ENCODE measurements at regions not wholly inside any gene's neighbourhood (a gene's known extent, or its start where the extent isn't known, plus 50 kb on each side); places are given as distances from the start of the nearest gene placed in this dataset.

- no peak for TF ChIP-seq FOXM1 (IDR thresholded peaks at IDR 0.05; ENCODE audit: borderline replicate concordance)
- no peak for TF ChIP-seq NFRKB (IDR thresholded peaks at IDR 0.05)
- no peak for TF ChIP-seq TARDBP (IDR thresholded peaks at IDR 0.05)
- TF ChIP-seq HDGF (IDR thresholded peaks at IDR 0.05; ENCODE audit: borderline replicate concordance) = no peak
- TF ChIP-seq SP1 (IDR thresholded peaks at IDR 0.05) = no peak
- TF ChIP-seq SUZ12 (IDR thresholded peaks at IDR 0.05) = no peak
- no peak for TF ChIP-seq PKNOX1 (IDR thresholded peaks at IDR 0.05)
- no peak for TF ChIP-seq L3MBTL2 (conservative IDR thresholded peaks at IDR 0.05)
- no peak for TF ChIP-seq ELF4 (IDR thresholded peaks at IDR 0.05)
- TF ChIP-seq LEF1 (IDR thresholded peaks at IDR 0.05; ENCODE audit: borderline replicate concordance) = no peak
- TF ChIP-seq FOXA1 (IDR thresholded peaks at IDR 0.05) = no peak
- TF ChIP-seq BHLHE40 (IDR thresholded peaks at IDR 0.05; ENCODE audit: borderline replicate concordance) = no peak
- TF ChIP-seq ZNF384 (IDR thresholded peaks at IDR 0.05) = no peak
- no peak for TF ChIP-seq FOXK2 (IDR thresholded peaks at IDR 0.05)
- no peak for DNase-seq (ENCODE audit: extremely low spot score)
- CTCF ChIA-PET = no interaction called here
- POLR2A ChIA-PET = no interaction called here
Observed at GRCh38 chr5:6869677-6870076, 156.4 kb downstream of the TENT4A start.

- ChIA-PET CTCF (no interaction called here), POLR2A (no interaction called here)
- DNase-seq (ENCODE audit: extremely low spot score) = no peak
- TF ChIP-seq ELF4 (IDR thresholded peaks at IDR 0.05) = no peak
- no peak for TF ChIP-seq TARDBP (IDR thresholded peaks at IDR 0.05)
- no peak for TF ChIP-seq L3MBTL2 (conservative IDR thresholded peaks at IDR 0.05)
- no peak for TF ChIP-seq BHLHE40 (IDR thresholded peaks at IDR 0.05; ENCODE audit: borderline replicate concordance)
Observed at GRCh38 chr5:6872441-6873160, 159.4 kb downstream of the TENT4A start.

- TF ChIP-seq SUZ12 (IDR thresholded peaks at IDR 0.05) (no peak), ELF4 (IDR thresholded peaks at IDR 0.05) (no peak)
- ChIA-PET CTCF (no interaction called here), POLR2A (no interaction called here)
- DNase-seq (ENCODE audit: extremely low spot score) = no peak
Observed at GRCh38 chr5:6873359-6873758, 160.1 kb downstream of the TENT4A start.

- POLR2A ChIA-PET = no interaction called here
- CTCF ChIA-PET = no interaction called here
- no peak for DNase-seq (ENCODE audit: extremely low spot score)
- TF ChIP-seq CTBP1 (IDR thresholded peaks at IDR 0.05; ENCODE audit: borderline replicate concordance) (no peak), HDGF (IDR thresholded peaks at IDR 0.05; ENCODE audit: borderline replicate concordance) (no peak), ZNF384 (IDR thresholded peaks at IDR 0.05) (no peak), ELF4 (IDR thresholded peaks at IDR 0.05) (no peak), LEF1 (IDR thresholded peaks at IDR 0.05; ENCODE audit: borderline replicate concordance) (no peak), ARNT (IDR thresholded peaks at IDR 0.05) (no peak), FOXK2 (IDR thresholded peaks at IDR 0.05) (no peak), PKNOX1 (IDR thresholded peaks at IDR 0.05) (no peak), SP1 (IDR thresholded peaks at IDR 0.05) (no peak), BHLHE40 (IDR thresholded peaks at IDR 0.05; ENCODE audit: borderline replicate concordance) (no peak), TARDBP (IDR thresholded peaks at IDR 0.05) (no peak)
Observed at GRCh38 chr5:6875376-6875775, 162.1 kb downstream of the TENT4A start.

- TF ChIP-seq ARNT (IDR thresholded peaks at IDR 0.05) (no peak), PKNOX1 (IDR thresholded peaks at IDR 0.05) (no peak), TARDBP (IDR thresholded peaks at IDR 0.05) (no peak), CTBP1 (IDR thresholded peaks at IDR 0.05; ENCODE audit: borderline replicate concordance) (no peak), L3MBTL2 (conservative IDR thresholded peaks at IDR 0.05) (no peak), HDGF (IDR thresholded peaks at IDR 0.05; ENCODE audit: borderline replicate concordance) (no peak), SP1 (IDR thresholded peaks at IDR 0.05) (no peak), ELF4 (IDR thresholded peaks at IDR 0.05) (no peak), ZNF384 (IDR thresholded peaks at IDR 0.05) (no peak), FOXK2 (IDR thresholded peaks at IDR 0.05) (no peak), FOXM1 (IDR thresholded peaks at IDR 0.05; ENCODE audit: borderline replicate concordance) (no peak), NFRKB (IDR thresholded peaks at IDR 0.05) (no peak), SUZ12 (IDR thresholded peaks at IDR 0.05) (no peak), BHLHE40 (IDR thresholded peaks at IDR 0.05; ENCODE audit: borderline replicate concordance) (no peak), LEF1 (IDR thresholded peaks at IDR 0.05; ENCODE audit: borderline replicate concordance) (no peak), FOXA1 (IDR thresholded peaks at IDR 0.05) (no peak)
- CTCF ChIA-PET = no interaction called here
- no peak for DNase-seq (ENCODE audit: extremely low spot score)
- POLR2A ChIA-PET = no interaction called here
Observed at GRCh38 chr5:6877986-6878828, 165.0 kb downstream of the TENT4A start.

- CTCF ChIA-PET = no interaction called here
- no peak for DNase-seq (ENCODE audit: extremely low spot score)
- POLR2A ChIA-PET = no interaction called here
- no peak for TF ChIP-seq ARNT (IDR thresholded peaks at IDR 0.05)
- TF ChIP-seq FOXK2 (IDR thresholded peaks at IDR 0.05) = no peak
- no peak for TF ChIP-seq CTBP1 (IDR thresholded peaks at IDR 0.05; ENCODE audit: borderline replicate concordance)
- no peak for TF ChIP-seq ZNF384 (IDR thresholded peaks at IDR 0.05)
- TF ChIP-seq NFRKB (IDR thresholded peaks at IDR 0.05) = no peak
- no peak for TF ChIP-seq PKNOX1 (IDR thresholded peaks at IDR 0.05)
- no peak for TF ChIP-seq BHLHE40 (IDR thresholded peaks at IDR 0.05; ENCODE audit: borderline replicate concordance)
- TF ChIP-seq FOXA1 (IDR thresholded peaks at IDR 0.05) = no peak
- TF ChIP-seq FOXM1 (IDR thresholded peaks at IDR 0.05; ENCODE audit: borderline replicate concordance) = no peak
Observed at GRCh38 chr5:6885581-6885980, 172.3 kb downstream of the TENT4A start.

Measured in HEK293T (cell line).